PC-3 (cell line): ENCODE measurements at regions not wholly inside any gene's neighbourhood (a gene's known extent, or its start where the extent isn't known, plus 50 kb on each side); places are given as distances from the start of the nearest gene placed in this dataset.

Source experiments
- EZH2 ChIP-seq: fragments of 300-600 bp; sonication (generic); IDR thresholded peaks from one replicate; pipeline ENCODE4 v1.6.1; 2017; ENCODE audit warnings: antibody characterized with exemption, mild to moderate bottlenecking, low read length; ENCODE audit not compliant: unreplicated experiment
- EZH2phosphoT487 ChIP-seq: fragments of 300-600 bp; sonication (generic); IDR thresholded peaks from 2 replicates; pipeline ENCODE4 v1.6.1; 2018; ENCODE audit warnings: mild to moderate bottlenecking, antibody characterized with exemption, low read length, borderline replicate concordance
- TF ChIP-seq, protein P1 (sequence below): fragments of 300-600 bp; sonication (generic); conservative IDR thresholded peaks from 2 replicates; pipeline ENCODE4 v1.5.1; 2017; ENCODE audit warnings: antibody characterized with exemption, low read depth, mild to moderate bottlenecking, low read length

DNA sequence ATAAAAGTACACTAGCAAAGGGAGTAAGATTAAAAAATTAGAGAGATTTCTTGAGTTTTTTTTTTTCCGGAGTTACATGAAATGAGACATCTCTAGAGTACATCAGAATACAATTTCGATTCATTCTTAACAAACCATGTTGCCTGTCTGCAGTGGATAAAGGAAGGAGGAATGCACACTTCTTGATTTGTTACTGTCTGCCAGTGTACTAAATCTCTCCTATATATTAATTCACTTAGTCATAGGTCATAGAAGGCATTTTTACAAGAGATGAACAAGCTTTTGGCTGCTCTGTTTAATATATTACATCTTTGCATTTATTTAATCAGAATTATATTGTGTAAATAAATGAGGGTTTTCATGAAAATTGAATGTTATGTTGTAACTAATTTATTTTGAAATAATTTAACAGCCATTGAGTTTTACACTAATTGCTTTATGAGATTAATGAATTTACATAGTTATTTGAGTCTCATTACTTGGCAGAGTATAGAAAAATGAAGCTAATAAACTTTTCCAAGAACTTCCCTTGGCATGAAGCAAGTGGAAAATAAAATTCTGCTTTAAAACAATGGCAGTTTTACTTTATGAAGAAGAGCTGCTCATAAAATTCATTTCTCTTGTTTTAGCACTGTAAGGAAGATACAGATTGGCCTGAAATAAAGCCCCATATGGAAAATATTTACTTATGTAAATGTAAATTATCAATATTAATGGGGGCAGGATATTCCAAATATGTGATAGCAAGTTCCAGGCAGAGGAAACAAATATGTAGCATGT is 1284.7 kb downstream of the BRINP3 start:
- no peak for TF ChIP-seq EZH2
- TF ChIP-seq, protein P1, sequence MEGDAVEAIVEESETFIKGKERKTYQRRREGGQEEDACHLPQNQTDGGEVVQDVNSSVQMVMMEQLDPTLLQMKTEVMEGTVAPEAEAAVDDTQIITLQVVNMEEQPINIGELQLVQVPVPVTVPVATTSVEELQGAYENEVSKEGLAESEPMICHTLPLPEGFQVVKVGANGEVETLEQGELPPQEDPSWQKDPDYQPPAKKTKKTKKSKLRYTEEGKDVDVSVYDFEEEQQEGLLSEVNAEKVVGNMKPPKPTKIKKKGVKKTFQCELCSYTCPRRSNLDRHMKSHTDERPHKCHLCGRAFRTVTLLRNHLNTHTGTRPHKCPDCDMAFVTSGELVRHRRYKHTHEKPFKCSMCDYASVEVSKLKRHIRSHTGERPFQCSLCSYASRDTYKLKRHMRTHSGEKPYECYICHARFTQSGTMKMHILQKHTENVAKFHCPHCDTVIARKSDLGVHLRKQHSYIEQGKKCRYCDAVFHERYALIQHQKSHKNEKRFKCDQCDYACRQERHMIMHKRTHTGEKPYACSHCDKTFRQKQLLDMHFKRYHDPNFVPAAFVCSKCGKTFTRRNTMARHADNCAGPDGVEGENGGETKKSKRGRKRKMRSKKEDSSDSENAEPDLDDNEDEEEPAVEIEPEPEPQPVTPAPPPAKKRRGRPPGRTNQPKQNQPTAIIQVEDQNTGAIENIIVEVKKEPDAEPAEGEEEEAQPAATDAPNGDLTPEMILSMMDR: no peak
- TF ChIP-seq EZH2phosphoT487: no peak
